Ascending aorta (tissue), 2 donors: ENCODE measurements at regions not wholly inside any gene's neighbourhood (a gene's known extent, or its start where the extent isn't known, plus 50 kb on each side); places are given as distances from the start of the nearest gene placed in this dataset.

Experiments
- DNase-seq, 2 donors: peaks; one replicate each; pipeline ENCODE4 v3.0.0-alpha.2; 2019; ENCODE audit warnings: low spot score in 2 of 2
- H3K27ac ChIP-seq, 2 donors: fragments of 200-600 bp; sonication (generic); one replicate each; pipeline ENCODE4 v1.5.1; 2016 to 2017; ENCODE audit warnings: mild to moderate bottlenecking in 1 of 2
- H3K27me3 ChIP-seq: fragments of 200-600 bp; sonication (generic); one replicate; pipeline ENCODE4 v1.5.1; 2017
- H3K36me3 ChIP-seq, 2 donors: fragments of 200-600 bp; sonication (generic); one replicate each; pipeline ENCODE4 v1.5.1; 2016
- H3K4me1 ChIP-seq, 2 donors: fragments of 200-600 bp; sonication (generic); one replicate each; pipeline ENCODE4 v1.5.1; 2016 to 2017; ENCODE audit warnings: mild to moderate bottlenecking in 1 of 2
- H3K4me3 ChIP-seq, 2 donors: fragments of 200-600 bp; sonication (generic); one replicate each; pipeline ENCODE4 v1.5.1; 2016 to 2017; ENCODE audit warnings: mild to moderate bottlenecking in 1 of 2
- H3K9me3 ChIP-seq, 2 donors: fragments of 200-600 bp; sonication (generic); one replicate each; pipeline ENCODE4 v1.5.1; 2016
- CTCF ChIP-seq, 3 experiments: fragments of 200-600 bp in 2 of 3; fragments of 450-650 bp in 1 of 3; sonication (generic) in 2 of 3; IDR thresholded peaks; one replicate each; pipeline ENCODE4 v1.5.1; 2016 to 2019; ENCODE audit warnings: antibody characterized with exemption in 3 of 3, mild to moderate bottlenecking in 1 of 3, moderate library complexity in 1 of 3
- intact Hi-C: fragments of 100-400 bp; cut with DNase I; formaldehyde crosslinking; loops from one replicate; pipeline ENCODE4 v1.15.1; 2023

- Histone ChIP-seq H3K4me1 (no peaks in the 10 kb centered on the region), H3K4me3 (no peak overlapping the region), H3K27me3 (no peaks in the 10 kb centered on the region), H3K9me3 (no peaks in the 10 kb centered on the region), H3K27ac (no peak overlapping the region), H3K36me3 (no peaks in the 10 kb centered on the region)
- intact Hi-C loops: no loop called here
- no peak for TF ChIP-seq CTCF (IDR thresholded peaks at IDR 0.05)
- DNase-seq: no peak
Observed at GRCh38 chr5:25964009-25964372, 1074.4 kb downstream of the CDH9 start.

- H3K4me1 ChIP-seq: no peaks in the 10 kb centered on the region
- no peak overlapping the region for H3K27ac ChIP-seq
- H3K9me3 ChIP-seq: no peaks in the 10 kb centered on the region
- no peaks in the 10 kb centered on the region for H3K27me3 ChIP-seq
- H3K4me3 ChIP-seq: no peak overlapping the region
- TF ChIP-seq CTCF (IDR thresholded peaks at IDR 0.05): no peak
- no peaks in the 10 kb centered on the region for H3K36me3 ChIP-seq
- intact Hi-C loops: no loop called here
- no peak for DNase-seq
Observed at GRCh38 chr5:25963251-25964008, 1075.0 kb downstream of the CDH9 start.

- no peaks in the 10 kb centered on the region for H3K4me1 ChIP-seq
- no peaks in the 10 kb centered on the region for H3K27me3 ChIP-seq
- H3K36me3 ChIP-seq: no peaks in the 10 kb centered on the region
- H3K9me3 ChIP-seq: no peaks in the 10 kb centered on the region
- no peak overlapping the region for H3K27ac ChIP-seq
- no peak for TF ChIP-seq CTCF (IDR thresholded peaks at IDR 0.05)
- H3K4me3 ChIP-seq: no peak overlapping the region
- intact Hi-C loops: no loop called here
- no peak for DNase-seq
Observed at GRCh38 chr5:25955337-25955736, 1083.0 kb downstream of the CDH9 start.

- Histone ChIP-seq H3K9me3 (no peaks in the 10 kb centered on the region), H3K4me1 (no peaks in the 10 kb centered on the region), H3K36me3 (no peaks in the 10 kb centered on the region), H3K27me3 (no peaks in the 10 kb centered on the region), H3K27ac (no peak overlapping the region), H3K4me3 (no peak overlapping the region)
- TF ChIP-seq CTCF (IDR thresholded peaks at IDR 0.05): no peak
- no peak for DNase-seq
- intact Hi-C loops: no loop called here
Observed at GRCh38 chr5:25950681-25951080, 1087.7 kb downstream of the CDH9 start.

- no peak overlapping the region for H3K4me3 ChIP-seq
- H3K4me1 ChIP-seq: no peaks in the 10 kb centered on the region
- H3K9me3 ChIP-seq: no peaks in the 10 kb centered on the region
- H3K36me3 ChIP-seq: no peaks in the 10 kb centered on the region
- H3K27me3 ChIP-seq: no peaks in the 10 kb centered on the region
- TF ChIP-seq CTCF (IDR thresholded peaks at IDR 0.05): no peak
- no peak for DNase-seq
- no peak overlapping the region for H3K27ac ChIP-seq
- intact Hi-C loops: no loop called here
Observed at GRCh38 chr5:25948278-25948677, 1090.1 kb downstream of the CDH9 start.

- intact Hi-C loops: no loop called here
- no peaks in the 10 kb centered on the region for H3K27me3 ChIP-seq
Observed at GRCh38 chr5:25944786-25945185, 1093.6 kb downstream of the CDH9 start.

More at GRCh38 chr5:25944786-25945185, 1093.6 kb downstream of the CDH9 start:
- Histone ChIP-seq H3K4me3 (no peak overlapping the region), H3K9me3 (no peaks in the 10 kb centered on the region), H3K4me1 (no peaks in the 10 kb centered on the region), H3K27ac (no peak overlapping the region), H3K36me3 (no peaks in the 10 kb centered on the region)
- TF ChIP-seq CTCF (IDR thresholded peaks at IDR 0.05): no peak
- DNase-seq: no peak
